ENCODE measurements at regions not wholly inside any gene's neighbourhood (a gene's known extent, or its start where the extent isn't known, plus 50 kb on each side); places are given as distances from the start of the nearest gene placed in this dataset.

- no TSS peak for BruUV-seq (replicated peaks)
- intact Hi-C loops (cut with micrococcal nuclease; ENCODE audit: unreplicated experiment): no loop called here
Observed at GRCh38 chr2:4029081-4029480, 325.7 kb downstream of the DCDC2C start.

GRCh38 chr2:4039896-4040295 lies 336.5 kb downstream of the DCDC2C start:
- no peaks in the 10 kb centered on the region for H4K20me1 ChIP-seq (ENCODE audit: insufficient read depth, low read length)
- TF ChIP-seq GLI4 (CRISPR knock-in tag; IDR thresholded peaks at IDR 0.05; ENCODE audit: borderline replicate concordance) (no peak), ZBTB42 (CRISPR knock-in tag; IDR thresholded peaks at IDR 0.05) (no peak), ZBTB8A (CRISPR knock-in tag; IDR thresholded peaks at IDR 0.05; ENCODE audit: borderline replicate concordance, low read depth) (no peak), ZNF577 (CRISPR knock-in tag; IDR thresholded peaks at IDR 0.05; ENCODE audit: borderline replicate concordance, low read depth) (no peak), ZNF512 (CRISPR knock-in tag; IDR thresholded peaks at IDR 0.05) (no peak)
- H3K9ac ChIP-seq (ENCODE audit: insufficient read depth, low read depth, low read length): no peak overlapping the region
- H3K4me1 ChIP-seq (ENCODE audit: insufficient read depth, low read length): no peaks in the 10 kb centered on the region
- H3K4me2 ChIP-seq (ENCODE audit: low read depth, low read length): no peak overlapping the region
- no peaks in the 10 kb centered on the region for H3K36me3 ChIP-seq (replicated peaks in 1 of 2; ENCODE audit: control insufficient read depth in 1 of 2, insufficient read depth in 2 of 2, low read length in 2 of 2)
- no peaks in the 10 kb centered on the region for H3K9me3 ChIP-seq (ENCODE audit: low read length)
- POLR2A ChIA-PET: no interaction called here
- H2AFZ ChIP-seq (ENCODE audit: low read length): no peak overlapping the region
- ATAC-seq (no peak), FAIRE-seq (no peak), DNase-seq (ENCODE audit: low spot score) (no peak)
- intact Hi-C loops (cut with micrococcal nuclease; ENCODE audit: unreplicated experiment): no loop called here
- 18% methylated on average over 7 of the region's 7 CpGs for WGBS (ENCODE audit: low lambda C conversion rate)
- no peaks in the 10 kb centered on the region for H3K79me2 ChIP-seq (ENCODE audit: insufficient read depth, low read length)
- in situ Hi-C loops (cut with HindIII; ENCODE audit: extremely low pct_ligation_motif_present, low pct_unique_long_range_greater_than_20kb): no loop called here
- no peak overlapping the region for H3K4me3 ChIP-seq (replicated peaks in 1 of 3; ENCODE audit: insufficient read depth in 1 of 3, low read depth in 2 of 3, low read length in 3 of 3)
- H3K27ac ChIP-seq (ENCODE audit: extremely low read length, insufficient read depth, low read length): no peak overlapping the region
- no TSS peak for BruUV-seq (replicated peaks)
- peaks cover 0 to 4% of the 10 kb centered on the region in 2 experiments; a peak in 1 of 5 replicates for H3K27me3 ChIP-seq (ENCODE audit: control insufficient read depth in 1 of 2, insufficient read depth in 2 of 2, low read length in 2 of 2)
- CTCF ChIA-PET (ENCODE audit: low intra/inter-chr PET ratio, low total read pairs): no interaction called here

More at GRCh38 chr2:4029081-4029480, 325.7 kb downstream of the DCDC2C start:
- no peak overlapping the region for H2AFZ ChIP-seq (ENCODE audit: low read length)
- no peaks in the 10 kb centered on the region for H4K20me1 ChIP-seq (ENCODE audit: insufficient read depth, low read length)
- no peak for TF ChIP-seq KAT8 (CRISPR knock-in tag; IDR thresholded peaks at IDR 0.05)
- 0 out of 5 replicates have a peak, but pooled peaks cover 0 to 4% of the 10 kb centered on the region in 2 experiments for H3K27me3 ChIP-seq (ENCODE audit: control insufficient read depth in 1 of 2, insufficient read depth in 2 of 2, low read length in 2 of 2)
- 2% methylated on average over 2 of the region's 2 CpGs for WGBS (ENCODE audit: low lambda C conversion rate)
- no peak overlapping the region for H3K4me2 ChIP-seq (ENCODE audit: low read depth, low read length)
- no peaks in the 10 kb centered on the region for H3K79me2 ChIP-seq (ENCODE audit: insufficient read depth, low read length)
- H3K4me1 ChIP-seq (ENCODE audit: insufficient read depth, low read length): no peaks in the 10 kb centered on the region
- H3K9me3 ChIP-seq (ENCODE audit: low read length): no peaks in the 10 kb centered on the region
- CTCF ChIA-PET (ENCODE audit: low intra/inter-chr PET ratio, low total read pairs): no interaction called here
- no peak overlapping the region for H3K4me3 ChIP-seq (replicated peaks in 1 of 3; ENCODE audit: insufficient read depth in 1 of 3, low read depth in 2 of 3, low read length in 3 of 3)
- FAIRE-seq: no peak
- POLR2A ChIA-PET: no interaction called here
- H3K27ac ChIP-seq (ENCODE audit: extremely low read length, insufficient read depth, low read length): no peak overlapping the region
- no peak overlapping the region for H3K9ac ChIP-seq (ENCODE audit: insufficient read depth, low read depth, low read length)
- ATAC-seq: no peak
- in situ Hi-C loops (cut with HindIII; ENCODE audit: extremely low pct_ligation_motif_present, low pct_unique_long_range_greater_than_20kb): no loop called here
- no peak for DNase-seq (ENCODE audit: low spot score)
- no peaks in the 10 kb centered on the region for H3K36me3 ChIP-seq (replicated peaks in 1 of 2; ENCODE audit: control insufficient read depth in 1 of 2, insufficient read depth in 2 of 2, low read length in 2 of 2)
